NB4 (cell line): ENCODE measurements at regions not wholly inside any gene's neighbourhood (a gene's known extent, or its start where the extent isn't known, plus 50 kb on each side); places are given as distances from the start of the nearest gene placed in this dataset.
"Not testable (repeated sequence)": the region's sequence is repeated elsewhere in the genome, so short reads cannot be mapped to it uniquely, and the experiment has no call there.

ENCODE experiments used
- DNase-seq: peaks from one replicate; pipeline ENCODE4 v3.0.0; 2010; ENCODE audit warnings: low read depth
- H3K4me3 ChIP-seq: one replicate; pipeline ENCODE4 v1.5.1; 2011; ENCODE audit warnings: mild to moderate bottlenecking, low read depth, low read length, moderate library complexity
- CTCF ChIP-seq: IDR thresholded peaks from one replicate; pipeline ENCODE4 v1.5.1; 2012; ENCODE audit warnings: low read depth, low read length
- MYC ChIP-seq: IDR thresholded peaks from 2 replicates; pipeline ENCODE4 v1.6.1; 2011; ENCODE audit warnings: low read depth, low read length
- POLR2A ChIP-seq: IDR thresholded peaks from 2 replicates; pipeline ENCODE4 v1.6.1; 2011; ENCODE audit warnings: mild to moderate bottlenecking; ENCODE audit not compliant: insufficient read length; ENCODE audit errors: extremely low read depth
- TF ChIP-seq, protein P1 (sequence below): IDR thresholded peaks from 2 replicates; pipeline ENCODE4 v1.6.1; 2011; ENCODE audit warnings: low read depth, low read length

- TF ChIP-seq CTCF (no peak), POLR2A (no peak)
- no peak for DNase-seq
- no peak overlapping the region for H3K4me3 ChIP-seq
These were observed 91.1 kb upstream of the CARD11 start for GRCh38 chr7:3134745-3135144.

GRCh38 chr7:3135626-3136025, 92.0 kb upstream of the CARD11 start:
- DNase-seq = no peak
- H3K4me3 ChIP-seq = no peak overlapping the region
- TF ChIP-seq, protein P1, sequence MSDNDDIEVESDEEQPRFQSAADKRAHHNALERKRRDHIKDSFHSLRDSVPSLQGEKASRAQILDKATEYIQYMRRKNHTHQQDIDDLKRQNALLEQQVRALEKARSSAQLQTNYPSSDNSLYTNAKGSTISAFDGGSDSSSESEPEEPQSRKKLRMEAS = no peak
- TF ChIP-seq CTCF (no peak), MYC (no peak), POLR2A (no peak)

- DNase-seq = no peak
These were observed 94.5 kb upstream of the CARD11 start for GRCh38 chr7:3138206-3138605.

DNA sequence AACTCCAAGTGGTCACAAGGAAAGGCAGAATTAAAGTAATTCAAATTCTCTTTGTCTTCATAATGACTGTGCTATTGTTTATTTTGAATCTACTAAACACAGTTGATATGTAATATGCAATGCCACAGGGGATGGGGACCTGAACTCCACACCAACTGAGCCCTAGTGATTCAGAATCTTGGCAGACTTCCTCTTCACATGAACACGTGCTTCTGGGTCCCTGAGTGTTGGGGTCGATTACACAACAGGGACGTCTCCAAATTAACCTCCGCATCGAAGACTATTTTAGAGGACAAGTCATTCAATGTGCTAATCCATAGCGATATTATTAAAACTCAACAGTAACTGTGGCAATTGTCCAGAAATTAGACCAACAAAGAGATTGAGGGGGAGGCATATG, 95.3 kb upstream of the CARD11 start:
- TF ChIP-seq, protein P1 = peak; percentile 94
- no peak; the same call in 1 of the 2 replicates for TF ChIP-seq MYC
- peak; percentile 45 for DNase-seq
- no peak overlapping the region for H3K4me3 ChIP-seq

More at GRCh38 chr7:3138206-3138605, 94.5 kb upstream of the CARD11 start:
- TF ChIP-seq POLR2A (no peak), MYC (no peak), CTCF (no peak)
- TF ChIP-seq, protein P1 = no peak
- no peak overlapping the region for H3K4me3 ChIP-seq

GRCh38 chr7:3140834-3141233, 97.2 kb upstream of the CARD11 start:
- DNase-seq = no peak
- no peak for TF ChIP-seq POLR2A
- no peak overlapping the region for H3K4me3 ChIP-seq

DNA sequence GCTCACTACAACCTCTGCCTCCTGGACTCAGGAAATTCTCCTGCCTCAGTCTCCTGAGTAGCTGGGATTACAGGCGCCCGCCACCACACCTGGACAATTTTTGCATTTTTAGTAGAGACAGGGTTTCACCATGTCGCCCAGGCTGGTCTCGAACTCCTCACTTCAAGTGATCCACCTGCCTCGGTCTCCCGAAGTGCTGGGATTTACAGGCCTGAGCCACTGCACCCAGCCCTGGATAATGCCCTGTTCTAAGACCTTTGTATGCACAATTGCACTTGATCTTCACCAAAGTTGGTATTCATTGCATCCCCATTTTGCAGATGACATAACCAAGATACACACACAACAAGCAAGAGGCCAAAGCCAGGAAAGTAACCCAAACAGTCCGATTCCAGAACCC, 97.7 kb upstream of the CARD11 start:
- DNase-seq = no peak
- TF ChIP-seq CTCF (no peak), MYC (no peak), POLR2A (no peak)
- TF ChIP-seq, protein P1 = no peak
- no peak overlapping the region for H3K4me3 ChIP-seq

GRCh38 chr7:3143869-3144775, 100.5 kb upstream of the CARD11 start:
- DNase-seq = no peak
- TF ChIP-seq MYC (no peak), CTCF (no peak), POLR2A (no peak)
- TF ChIP-seq, protein P1 = no peak
- H3K4me3 ChIP-seq = no peak overlapping the region

GRCh38 chr7:3144776-3145125, 101.1 kb upstream of the CARD11 start:
- not testable (repeated sequence) for H3K4me3 ChIP-seq, DNase-seq
